AG04449 (cell line): ENCODE measurements at regions not wholly inside any gene's neighbourhood (a gene's known extent, or its start where the extent isn't known, plus 50 kb on each side); places are given as distances from the start of the nearest gene placed in this dataset.

ENCODE experiments used
- CTCF ChIA-PET: fragments of 350-600 bp; formaldehyde crosslinking; extraction: SDS; loops from one replicate; lab custom pipeline; 2021; ENCODE audit warnings: antibody characterized with exemption; lab: Yijun Ruan, JAX
- POLR2A ChIA-PET: fragments of 400-600, 350-600 bp; formaldehyde crosslinking; extraction: SDS; loops from one replicate; lab custom pipeline; 2020; ENCODE audit warnings: antibody characterized with exemption, inconsistent platforms; lab: Yijun Ruan, JAX
- DNase-seq: peaks from one replicate; pipeline ENCODE4 v3.0.0-alpha.2; 2010; ENCODE audit warnings: low read depth, low spot score
- H3K4me3 ChIP-seq: 2 replicates; pipeline ENCODE4 v1.5.1; 2011; ENCODE audit warnings: low read depth, mild to moderate bottlenecking, control low read depth, low read length
- CTCF ChIP-seq: IDR thresholded peaks from one replicate; pipeline ENCODE4 v1.5.1; 2011; ENCODE audit warnings: mild to moderate bottlenecking, moderate library complexity, low read length, control low read depth, inconsistent platforms; ENCODE audit not compliant: insufficient read depth; ENCODE audit errors: missing control alignments

DNA sequence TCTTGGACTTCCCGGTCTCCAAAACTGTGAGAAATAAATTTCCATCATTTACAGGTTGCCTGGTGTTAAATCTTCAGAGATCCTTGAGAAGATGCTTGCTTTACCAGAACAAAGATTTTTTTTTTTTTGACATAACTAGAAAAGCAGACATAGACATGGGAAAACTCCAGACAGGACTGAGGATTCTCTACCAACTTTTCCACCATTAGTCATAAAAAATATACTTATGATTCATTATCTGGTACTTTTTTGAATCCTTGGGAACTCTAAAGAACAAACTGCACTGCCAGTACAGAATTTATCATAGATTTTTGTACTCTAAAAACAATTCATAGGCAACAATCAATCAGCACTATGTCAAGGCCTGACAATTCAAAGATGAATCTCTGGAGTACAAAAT lies 487.6 kb downstream of the EFNB2 start:
- POLR2A ChIA-PET: no interaction called here
- DNase-seq: no peak

DNA sequence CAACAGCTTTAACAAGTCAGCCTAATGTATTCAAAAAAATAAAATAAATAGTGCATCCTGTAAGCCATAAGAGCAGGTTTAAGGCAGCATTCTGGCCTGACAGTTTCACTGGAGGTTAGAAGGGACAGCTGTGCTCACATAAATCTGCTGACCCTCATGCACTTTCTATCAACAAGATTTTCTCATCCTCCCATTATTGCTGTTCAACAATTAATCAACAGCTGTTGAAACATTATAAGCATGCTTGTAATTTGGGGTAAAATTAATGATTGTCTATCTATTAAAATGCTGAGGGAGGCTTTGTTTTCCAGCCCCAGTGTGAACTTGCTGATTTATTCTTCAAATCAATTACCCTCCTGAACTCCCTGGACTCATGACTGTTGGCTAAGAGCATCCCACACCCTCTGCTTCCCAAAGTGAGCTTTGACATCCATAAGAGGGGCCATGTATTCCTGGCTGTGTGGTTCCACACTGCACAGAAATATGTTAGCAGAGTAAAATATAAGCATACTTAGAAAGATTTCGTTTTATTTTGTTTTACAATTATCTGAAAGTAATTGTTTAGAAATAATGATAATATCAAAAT lies 492.4 kb downstream of the EFNB2 start:
- ChIA-PET POLR2A (no interaction called here), CTCF (interaction anchor here (1.0 to 1.1 kb wide), 2 partner anchors 9 to 41 kb away, joined by 3 to 4 read pairs; no protein-coding TSS in a partner anchor)
- no peak for TF ChIP-seq CTCF
- DNase-seq: no peak
- H3K4me3 ChIP-seq: no peak overlapping the region

More for the DNA sequence above, 487.6 kb downstream of the EFNB2 start:
- CTCF ChIA-PET: no interaction called here
- TF ChIP-seq CTCF: no peak
- no peak overlapping the region for H3K4me3 ChIP-seq

DNA sequence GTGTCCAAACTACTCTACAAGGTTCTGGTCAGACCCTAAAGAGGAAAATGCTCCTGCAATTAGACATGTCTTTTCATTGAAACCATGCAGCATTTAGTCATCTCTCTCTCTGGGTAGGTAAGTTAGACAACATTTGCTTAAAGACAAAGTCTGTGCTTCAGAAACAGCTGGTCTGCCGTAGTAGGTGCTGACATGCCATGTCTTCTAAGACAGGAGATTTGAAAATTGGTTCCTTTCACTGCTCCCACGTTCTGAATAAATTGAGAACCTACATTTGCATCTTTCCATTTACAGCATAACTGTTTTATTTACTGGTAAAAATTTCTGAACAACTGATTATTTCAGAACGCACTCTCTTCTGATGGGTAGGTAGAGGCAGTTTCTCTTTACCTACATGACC lies 494.0 kb downstream of the EFNB2 start:
- no peak for DNase-seq
- ChIA-PET POLR2A (no interaction called here), CTCF (no interaction called here)
- H3K4me3 ChIP-seq: no peak overlapping the region
- no peak for TF ChIP-seq CTCF

GRCh38 chr13:106038752-106039151 lies 496.7 kb downstream of the EFNB2 start:
- H3K4me3 ChIP-seq: no peak overlapping the region
- no peak for TF ChIP-seq CTCF
- CTCF ChIA-PET: interaction anchor here (1.0 kb wide), 1 partner anchor 27 kb away, joined by 4 read pairs; no protein-coding TSS in a partner anchor
- POLR2A ChIA-PET: interaction anchor here (0.8 kb wide), 1 partner anchor 25 kb away, joined by 3 read pairs; no protein-coding TSS in a partner anchor
- DNase-seq: peak; percentile 74

- ChIA-PET CTCF (interaction anchor here (0.9 to 1.6 kb wide), 3 partner anchors 11 to 15 kb away, joined by 3 to 4 read pairs (median 3); no protein-coding TSS in a partner anchor), POLR2A (no interaction called here)
- no peak for TF ChIP-seq CTCF
- no peak overlapping the region for H3K4me3 ChIP-seq
- DNase-seq: no peak
Observed at GRCh38 chr13:106036870-106037269, 498.6 kb downstream of the EFNB2 start.

DNA sequence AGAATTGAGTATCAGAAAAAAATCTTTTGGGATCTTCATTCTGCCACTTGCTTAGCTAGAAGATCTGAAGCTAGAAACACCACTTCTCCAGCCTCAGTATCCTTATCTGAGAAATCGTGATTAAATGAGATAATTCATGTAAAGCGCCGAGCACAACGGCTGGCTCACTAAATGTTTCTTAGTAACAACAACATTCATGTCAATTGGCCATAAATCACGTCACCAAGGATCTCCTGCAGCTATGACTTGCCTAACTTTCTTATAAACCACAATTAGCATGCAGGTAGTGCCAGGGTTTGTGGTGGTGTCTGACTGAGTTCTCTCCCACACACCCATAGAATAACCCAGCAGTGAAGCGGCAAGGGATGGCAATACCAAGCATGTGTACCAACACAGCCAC lies 501.3 kb downstream of the EFNB2 start:
- no peak overlapping the region for H3K4me3 ChIP-seq
- POLR2A ChIA-PET: no interaction called here
- TF ChIP-seq CTCF: no peak
- CTCF ChIA-PET: interaction anchor here (0.8 to 1.6 kb wide), 4 partner anchors 9 to 502 kb away, joined by 3 to 6 read pairs (median 3); partner anchors contain the start of gene EFNB2
- no peak for DNase-seq
